ENCODE measurements at regions not wholly inside any gene's neighbourhood (a gene's known extent, or its start where the extent isn't known, plus 50 kb on each side); places are given as distances from the start of the nearest gene placed in this dataset.

DNA sequence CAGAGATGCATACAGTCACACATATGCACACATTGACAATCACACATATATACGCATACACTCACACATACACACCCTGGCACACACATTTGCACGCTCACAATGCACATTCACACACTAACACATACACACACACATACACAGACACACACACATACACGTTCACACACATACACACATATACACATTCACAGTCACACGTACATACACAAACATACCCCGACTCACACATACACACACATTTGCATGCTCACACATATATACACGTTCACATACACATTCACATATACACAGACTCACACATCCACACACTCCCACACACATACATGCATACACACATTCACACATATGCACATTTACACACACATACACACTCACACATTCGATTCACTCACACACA, 366.8 kb upstream of the ID4 start:
- no peaks in the 10 kb centered on the region for H3K79me1 ChIP-seq (ENCODE audit: low read depth, low read length)
- no peak overlapping the region for H2BK20ac ChIP-seq (ENCODE audit: low read length)
- TF ChIP-seq, protein P1, sequence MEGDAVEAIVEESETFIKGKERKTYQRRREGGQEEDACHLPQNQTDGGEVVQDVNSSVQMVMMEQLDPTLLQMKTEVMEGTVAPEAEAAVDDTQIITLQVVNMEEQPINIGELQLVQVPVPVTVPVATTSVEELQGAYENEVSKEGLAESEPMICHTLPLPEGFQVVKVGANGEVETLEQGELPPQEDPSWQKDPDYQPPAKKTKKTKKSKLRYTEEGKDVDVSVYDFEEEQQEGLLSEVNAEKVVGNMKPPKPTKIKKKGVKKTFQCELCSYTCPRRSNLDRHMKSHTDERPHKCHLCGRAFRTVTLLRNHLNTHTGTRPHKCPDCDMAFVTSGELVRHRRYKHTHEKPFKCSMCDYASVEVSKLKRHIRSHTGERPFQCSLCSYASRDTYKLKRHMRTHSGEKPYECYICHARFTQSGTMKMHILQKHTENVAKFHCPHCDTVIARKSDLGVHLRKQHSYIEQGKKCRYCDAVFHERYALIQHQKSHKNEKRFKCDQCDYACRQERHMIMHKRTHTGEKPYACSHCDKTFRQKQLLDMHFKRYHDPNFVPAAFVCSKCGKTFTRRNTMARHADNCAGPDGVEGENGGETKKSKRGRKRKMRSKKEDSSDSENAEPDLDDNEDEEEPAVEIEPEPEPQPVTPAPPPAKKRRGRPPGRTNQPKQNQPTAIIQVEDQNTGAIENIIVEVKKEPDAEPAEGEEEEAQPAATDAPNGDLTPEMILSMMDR (IDR thresholded peaks at IDR 0.05; ENCODE audit: control extremely low read depth in 1 of 3, insufficient read depth in 1 of 3, low read depth in 1 of 3, low read length in 3 of 3) = no peak
- no peaks in the 10 kb centered on the region for H3K4me1 ChIP-seq (replicated peaks in 1 of 4; ENCODE audit: control insufficient read depth in 3 of 4, insufficient read depth in 4 of 4, low read length in 3 of 4)
- 0 out of 4 replicates have a peak, but pooled peaks cover 0 to 3% of the 10 kb centered on the region in 2 experiments for H3K79me2 ChIP-seq (ENCODE audit: control insufficient read depth in 1 of 2, insufficient read depth in 2 of 2, low read length in 2 of 2)
- no peaks in the 10 kb centered on the region for H3K27me3 ChIP-seq (replicated peaks in 1 of 4; ENCODE audit: control insufficient read depth in 3 of 4, extremely low read depth in 1 of 4, insufficient read depth in 3 of 4, low read length in 3 of 4)
- DNase-seq (ENCODE audit: low read depth in 1 of 2, low spot score in 2 of 2) (no peak), FAIRE-seq (no peak)
- H3K9ac ChIP-seq (replicated peaks in 1 of 4; ENCODE audit: extremely low read depth in 1 of 4, low read depth in 3 of 4, low read length in 3 of 4) = no peak overlapping the region
- H3K18ac ChIP-seq (ENCODE audit: extremely low read depth, low read length) = no peak overlapping the region
- H2BK15ac ChIP-seq (ENCODE audit: low read length) = no peak overlapping the region; the same call in 1 of the 2 replicates
- no peak overlapping the region; the same call in 1 of the 2 replicates for H3K27ac ChIP-seq (ENCODE audit: low read depth, low read length)
- peaks cover 5% of the 10 kb centered on the region; the same call in 1 of the 2 replicates for H3K23me2 ChIP-seq (ENCODE audit: low read depth, low read length)
- CTCF ChIA-PET (ENCODE audit: partially characterized antibody) = no interaction called here
- POLR2A ChIA-PET (ENCODE audit: partially characterized antibody) = no interaction called here
- no peak overlapping the region for H3K14ac ChIP-seq (ENCODE audit: insufficient read length)
- H4K8ac ChIP-seq (ENCODE audit: extremely low read depth, insufficient read depth, low read length) = no peak overlapping the region
- WGBS, 2 experiments (ENCODE audit: extremely low coverage in 1 of 2, insufficient coverage in 1 of 2, insufficient read length in 1 of 2, insufficient replicate concordance in 2 of 2, low coverage in 1 of 2, low lambda C conversion rate in 2 of 2, missing lambda C conversion rate in 1 of 2) = 70% methylated on average over 7 of the region's 7 CpGs; no CpG with 5 or more reads in 1 of the 2 experiments
- peaks cover 0 to 2% of the 10 kb centered on the region in 2 experiments; a peak in 1 of 4 replicates for H3K9me3 ChIP-seq (ENCODE audit: insufficient read depth in 2 of 2, low read depth in 1 of 2, low read length in 1 of 2)
- no peak overlapping the region for H3K4me2 ChIP-seq (ENCODE audit: insufficient read depth in 1 of 2, low read depth in 2 of 2, low read length in 2 of 2)
- H3K56ac ChIP-seq (replicated peaks; ENCODE audit: insufficient read length, low read depth, low read length) = peak overlapping the region; percentile 44
- H2AFZ ChIP-seq (ENCODE audit: low read length) = no peak overlapping the region
- H3K36me3 ChIP-seq (ENCODE audit: control insufficient read depth in 2 of 4, insufficient read depth in 4 of 4, low read length in 3 of 4) = no peaks in the 10 kb centered on the region; a peak in 1 of 8 replicates
- no peak overlapping the region for H3K4ac ChIP-seq (replicated peaks; ENCODE audit: insufficient read length, low read depth, low read length)
- no peak overlapping the region; the same call in 1 of the 2 replicates for H2BK12ac ChIP-seq (ENCODE audit: low read depth, low read length)
- H3K23ac ChIP-seq (ENCODE audit: insufficient read length) = peak overlapping the region; percentile 86
- H4K91ac ChIP-seq (replicated peaks; ENCODE audit: insufficient read length, low read length) = no peak overlapping the region
- peaks cover 0 to 6% of the 10 kb centered on the region in 2 experiments for H4K20me1 ChIP-seq (replicated peaks in 1 of 2; ENCODE audit: control insufficient read depth in 1 of 2, insufficient read depth in 2 of 2, low read length in 2 of 2)
- peak overlapping the region; percentile 71; the same call in 1 of the 2 replicates for H2AK5ac ChIP-seq (ENCODE audit: low read depth, low read length)
- no peak overlapping the region for H2BK5ac ChIP-seq (ENCODE audit: low read depth, low read length)
- H2BK120ac ChIP-seq (replicated peaks; ENCODE audit: low read depth, low read length) = no peak overlapping the region
- no peak overlapping the region for H4K5ac ChIP-seq (ENCODE audit: insufficient read length, low read depth, low read length)
- no peak overlapping the region for H3K4me3 ChIP-seq (ENCODE audit: extremely low read depth in 1 of 4, insufficient read depth in 2 of 4, low read depth in 3 of 4, low read length in 4 of 4)

Data from H1 (cell line).